DMS153 (cell line): ENCODE measurements at regions not wholly inside any gene's neighbourhood (a gene's known extent, or its start where the extent isn't known, plus 50 kb on each side); places are given as distances from the start of the nearest gene placed in this dataset.
A peak's percentile ranks its signal among the peaks of the same experiment; 100 is the strongest.

Experiments used
- DNase-seq: peaks from one replicate; lab custom pipeline; 2025; lab: John Stamatoyannopoulos, UW

GRCh38 chr2:121897335-121897970 is 142.0 kb downstream of the TSN start:
- DNase-seq: peak; percentile 18

- DNase-seq: no peak
These were observed 143.0 kb downstream of the TSN start for GRCh38 chr2:121898483-121898882.

- no peak for DNase-seq
These were observed 144.9 kb downstream of the TSN start for GRCh38 chr2:121900391-121900790.

GRCh38 chr2:121902171-121902591 is 146.7 kb downstream of the TSN start:
- DNase-seq: no peak

GRCh38 chr2:121902616-121903015 is 147.2 kb downstream of the TSN start:
- DNase-seq: no peak

- peak; percentile 9 for DNase-seq
These were observed 147.7 kb downstream of the TSN start for GRCh38 chr2:121903037-121903689.

GRCh38 chr2:121904656-121905055 is 149.2 kb downstream of the TSN start:
- peak; percentile 12 for DNase-seq

GRCh38 chr2:121905201-121905600 is 149.8 kb downstream of the TSN start:
- DNase-seq: no peak

- no peak for DNase-seq
These were observed 150.7 kb downstream of the TSN start for GRCh38 chr2:121906170-121906569.

- peak; percentile 55 for DNase-seq
These were observed 152.5 kb downstream of the TSN start for GRCh38 chr2:121907928-121908327.

GRCh38 chr2:121910139-121910538 is 154.7 kb downstream of the TSN start:
- DNase-seq: no peak

GRCh38 chr2:121911036-121911435 is 155.6 kb downstream of the TSN start:
- DNase-seq: no peak

GRCh38 chr2:121917143-121917542 is 161.7 kb downstream of the TSN start:
- DNase-seq: no peak

- DNase-seq: no peak
These were observed 162.8 kb downstream of the TSN start for GRCh38 chr2:121918231-121918630.

GRCh38 chr2:121919803-121920202 is 164.4 kb downstream of the TSN start:
- DNase-seq: no peak

GRCh38 chr2:121925466-121925865 is 170.0 kb downstream of the TSN start:
- no peak for DNase-seq

- no peak for DNase-seq
These were observed 187.8 kb downstream of the TSN start for GRCh38 chr2:121943285-121943684.

GRCh38 chr2:121944072-121944831 is 188.8 kb downstream of the TSN start:
- DNase-seq: no peak

GRCh38 chr2:121947674-121948073 is 192.2 kb downstream of the TSN start:
- DNase-seq: no peak

- no peak for DNase-seq
These were observed 193.8 kb downstream of the TSN start for GRCh38 chr2:121949271-121949670.

GRCh38 chr2:121955426-121955825 is 200.0 kb downstream of the TSN start:
- peak; percentile 63 for DNase-seq

- DNase-seq: no peak
These were observed 200.4 kb downstream of the TSN start for GRCh38 chr2:121955872-121956271.

- no peak for DNase-seq
These were observed 204.8 kb downstream of the TSN start for GRCh38 chr2:121960251-121960650.
